Psoas muscle (tissue), 7 donors: ENCODE measurements at regions not wholly inside any gene's neighbourhood (a gene's known extent, or its start where the extent isn't known, plus 50 kb on each side); places are given as distances from the start of the nearest gene placed in this dataset.
"Not testable (repeated sequence)": the region's sequence is repeated elsewhere in the genome, so short reads cannot be mapped to it uniquely, and the experiment has no call there.

Experiments used
- ATAC-seq, 4 donors: fragments of 200-7000 bp; cut with Tn5 transposase; one replicate each; pipeline ENCODE4 v1.9.1; 2020; ENCODE audit warnings: moderate library complexity in 3 of 4, mild to moderate bottlenecking in 2 of 4
- DNase-seq, 2 donors: peaks; one replicate each; pipeline ENCODE4 v3.0.0-alpha.2; 2020
- H3K27ac ChIP-seq: fragments of 200-600 bp; one replicate; pipeline ENCODE4 v1.8.0; 2022
- H3K27me3 ChIP-seq, 3 donors: fragments of 200-600 bp in 1 of 3; one replicate each; pipeline versions ENCODE4 v1.6.1 to v1.8.0; 2013 to 2022; ENCODE audit warnings: low read length in 2 of 3, mild to moderate bottlenecking in 2 of 3, moderate library complexity in 1 of 3; ENCODE audit not compliant: insufficient read depth in 3 of 3
- H3K36me3 ChIP-seq, 2 donors: fragments of 200-600 bp in 1 of 2; one replicate each; pipeline versions ENCODE4 v1.6.1 to v1.8.0; 2013 to 2022; ENCODE audit warnings: low read depth in 1 of 2, mild to moderate bottlenecking in 1 of 2, moderate library complexity in 1 of 2; ENCODE audit not compliant: insufficient read depth in 1 of 2
- H3K4me1 ChIP-seq: fragments of 200-600 bp; one replicate; pipeline ENCODE4 v1.8.0; 2022
- H3K4me3 ChIP-seq: fragments of 200-600 bp; one replicate; pipeline ENCODE4 v1.8.0; 2022; ENCODE audit warnings: mild to moderate bottlenecking
- H3K9me3 ChIP-seq: fragments of 200-600 bp; one replicate; pipeline ENCODE4 v1.8.0; 2022
- CTCF ChIP-seq: fragments of 200-600 bp; IDR thresholded peaks from one replicate; pipeline ENCODE4 v1.8.0; 2022; ENCODE audit warnings: antibody characterized with exemption
- WGBS, 3 donors: extraction: QIAGEN DNeasy Blood & Tissue Kit; methylation state at CpG; one replicate each; pipeline versions ENCODE4 v1.1.6 to v1.1.7; 2013; 5-methylcytosine and 5-hydroxymethylcytosine counted together
- intact Hi-C, 2 donors: fragments of 100-400 bp; cut with DNase I; formaldehyde crosslinking; loops; one replicate each; pipeline versions ENCODE4 v1.11.0 to v1.14.2; 2022
- donor health status: healthy with polysubstance abuse.
- donor health status: DM: no; HTN: no; CAD: no; lungs with moderate emphysema.
- donor health status: Bipolar disorder and iron deficiency.
- donor health status: healthy.
- donor health status: DM: yes; HTN: yes; CAD: no.
- donor health status: DM: no; HTN: no; CAD: no.
- donor health status: DM: yes; HTN: yes; CAD: no.

GRCh38 chr17:22171631-22172030 lies 479.3 kb downstream of the KCNJ18 start:
- Histone ChIP-seq H3K27me3 (no peaks in the 10 kb centered on the region), H3K27ac (no peak overlapping the region), H3K9me3 (no peaks in the 10 kb centered on the region), H3K4me1 (no peaks in the 10 kb centered on the region), H3K4me3 (no peak overlapping the region), H3K36me3 (no peaks in the 10 kb centered on the region)
- TF ChIP-seq CTCF, result no peak
- 33 to 40% (median 40%) methylated on average over 7 of the region's 7 CpGs for WGBS, 3 donors
- intact Hi-C loops, result no loop called here
- ATAC-seq (no peak), DNase-seq (no peak)

- no peaks in the 10 kb centered on the region for H3K9me3 ChIP-seq
- H3K4me1 ChIP-seq, result no peaks in the 10 kb centered on the region
- ATAC-seq (no peak), DNase-seq (no peak)
- TF ChIP-seq CTCF, result no peak
- no peak overlapping the region for H3K27ac ChIP-seq
- no peaks in the 10 kb centered on the region for H3K27me3 ChIP-seq
- WGBS, 3 donors, result 56 to 64% (median 60%) methylated on average over 2 of the region's 2 CpGs
- intact Hi-C loops, result no loop called here
- no peaks in the 10 kb centered on the region for H3K36me3 ChIP-seq
- H3K4me3 ChIP-seq, result no peak overlapping the region
Observed at GRCh38 chr17:22193113-22193512, 500.8 kb downstream of the KCNJ18 start.

DNA sequence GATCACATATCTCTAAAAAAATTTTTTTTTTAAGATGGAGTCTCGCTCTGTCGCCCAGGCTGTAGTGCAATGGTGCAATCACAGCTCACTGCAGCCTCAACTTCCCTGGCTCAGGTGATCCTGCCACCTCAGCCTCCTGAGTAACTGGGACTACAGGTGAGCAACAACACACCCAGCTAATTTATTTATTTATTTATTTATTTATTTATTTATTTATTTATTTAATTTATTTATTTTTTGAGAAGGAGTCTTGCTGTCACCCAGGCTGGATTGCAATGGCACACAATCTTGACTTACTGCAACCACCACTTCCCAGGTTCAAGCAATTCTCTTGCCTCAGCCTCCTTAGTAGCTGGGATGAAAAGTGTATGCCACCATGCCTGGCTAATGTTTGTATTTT lies 507.9 kb downstream of the KCNJ18 start:
- H3K9me3 ChIP-seq, DNase-seq, H3K4me3 ChIP-seq, H3K36me3 ChIP-seq, H3K27me3 ChIP-seq, ATAC-seq, H3K27ac ChIP-seq, H3K4me1 ChIP-seq: not testable (repeated sequence)
- intact Hi-C loops, result loop anchor here in 1 of 2 donors (10.0 kb wide), 1 partner anchor 905 kb away; no protein-coding TSS in a partner anchor
- 28 to 63% (median 61%) methylated on average over 2 of the region's 2 CpGs for WGBS, 3 donors

DNA sequence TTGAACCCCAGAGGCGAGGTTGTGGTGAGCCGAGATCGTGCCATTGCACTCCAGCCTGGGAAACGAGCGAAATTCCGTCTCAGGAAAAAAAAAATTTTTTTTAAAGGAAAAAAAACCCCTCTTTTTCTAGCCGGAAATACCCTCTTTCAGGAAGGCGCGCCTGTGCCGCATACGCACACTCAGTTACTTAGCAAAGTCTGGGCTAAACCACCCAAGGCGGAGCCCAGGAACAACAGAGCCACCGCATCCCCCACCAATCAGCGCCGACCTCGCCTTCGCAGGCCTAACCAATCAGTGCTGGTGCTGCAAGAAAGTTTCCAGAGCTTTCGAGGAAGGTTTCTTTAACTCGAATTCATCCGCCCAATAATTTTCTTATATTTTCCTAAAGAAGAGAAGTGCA lies 510.4 kb downstream of the KCNJ18 start:
- no peaks in the 10 kb centered on the region for H3K36me3 ChIP-seq
- no peak overlapping the region for H3K4me3 ChIP-seq
- DNase-seq (no peak), ATAC-seq (no peak)
- TF ChIP-seq CTCF, result no peak
- no peaks in the 10 kb centered on the region for H3K27me3 ChIP-seq
- H3K27ac ChIP-seq, result no peak overlapping the region
- H3K9me3 ChIP-seq, result peaks cover 5% of the 10 kb centered on the region
- 92 to 93% (median 92%) methylated on average over 20 of the region's 20 CpGs for WGBS, 3 donors
- no peaks in the 10 kb centered on the region for H3K4me1 ChIP-seq
- intact Hi-C loops, result loop anchor here in 1 of 2 donors (10.0 kb wide), 1 partner anchor 908 kb away; no protein-coding TSS in a partner anchor

DNA sequence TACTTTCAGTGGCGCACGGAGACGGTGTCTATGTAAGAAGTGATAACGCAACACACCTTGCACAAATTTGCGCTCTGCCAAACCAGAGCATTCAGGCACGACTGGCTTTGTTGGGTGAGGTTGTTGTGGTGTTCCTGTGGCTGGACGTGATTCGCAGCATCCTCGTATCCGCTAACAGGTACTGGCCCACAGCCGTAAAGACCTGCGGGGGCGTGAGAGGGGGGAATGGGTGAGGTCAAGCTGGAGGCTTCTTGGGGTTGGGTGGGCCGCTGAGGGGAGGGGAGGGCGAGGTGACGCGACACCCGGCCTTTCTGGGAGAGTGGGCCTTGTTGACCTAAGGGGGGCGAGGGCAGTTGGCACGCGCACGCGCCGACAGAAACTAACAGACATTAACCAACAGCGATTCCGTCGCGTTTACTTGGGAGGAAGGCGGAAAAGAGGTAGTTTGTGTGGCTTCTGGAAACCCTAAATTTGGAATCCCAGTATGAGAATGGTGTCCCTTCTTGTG lies 510.9 kb downstream of the KCNJ18 start:
- ATAC-seq (no peak), DNase-seq (no peak)
- TF ChIP-seq CTCF, result no peak
- no peak overlapping the region for H3K27ac ChIP-seq
- no peaks in the 10 kb centered on the region for H3K27me3 ChIP-seq
- 92 to 93% (median 92%) methylated on average over 29 of the region's 29 CpGs for WGBS, 3 donors
- H3K9me3 ChIP-seq, result peaks cover 5% of the 10 kb centered on the region
- H3K36me3 ChIP-seq, result no peaks in the 10 kb centered on the region
- no peak overlapping the region for H3K4me3 ChIP-seq
- no peaks in the 10 kb centered on the region for H3K4me1 ChIP-seq
- intact Hi-C loops, result loop anchor here in 1 of 2 donors (10.0 kb wide), 1 partner anchor 908 kb away; no protein-coding TSS in a partner anchor

DNA sequence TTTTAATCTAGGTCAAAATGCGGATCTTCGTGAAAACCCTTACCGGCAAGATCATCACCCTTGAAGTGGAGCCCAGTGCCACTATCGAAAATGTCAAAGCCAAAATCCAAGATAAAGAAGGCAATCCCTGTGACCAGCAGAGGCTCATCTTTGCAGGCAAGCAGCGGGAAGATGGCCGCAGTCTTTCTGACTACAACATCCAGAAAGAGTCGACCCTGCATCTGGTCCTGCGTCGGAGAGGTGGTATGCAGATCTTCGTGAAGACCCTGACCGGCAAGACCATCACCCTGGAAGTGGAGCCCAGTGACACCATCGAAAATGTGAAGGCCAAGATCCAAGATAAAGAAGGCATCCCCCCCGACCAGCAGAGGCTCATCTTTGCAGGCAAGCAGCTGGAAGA lies 511.8 kb downstream of the KCNJ18 start:
- not testable (repeated sequence) for H3K4me3 ChIP-seq, ATAC-seq, DNase-seq, H3K36me3 ChIP-seq, H3K27me3 ChIP-seq, H3K4me1 ChIP-seq, H3K27ac ChIP-seq, H3K9me3 ChIP-seq
- intact Hi-C loops, result loop anchor here in 1 of 2 donors (10.0 kb wide), 1 partner anchor 909 kb away; no protein-coding TSS in a partner anchor
- 79 to 82% (median 82%) methylated on average over 13 of the region's 13 CpGs for WGBS, 3 donors

- 82 to 90% (median 84%) methylated on average over 12 of the region's 12 CpGs for WGBS, 3 donors
- not testable (repeated sequence) for H3K27me3 ChIP-seq, DNase-seq, H3K27ac ChIP-seq, H3K4me3 ChIP-seq, H3K4me1 ChIP-seq, H3K36me3 ChIP-seq, ATAC-seq, H3K9me3 ChIP-seq
- intact Hi-C loops, result loop anchor here in 1 of 2 donors (10.0 kb wide), 1 partner anchor 65 kb away; no protein-coding TSS in a partner anchor
Observed at GRCh38 chr17:22210212-22210611, 517.9 kb downstream of the KCNJ18 start.

GRCh38 chr17:22213169-22213568 lies 520.8 kb downstream of the KCNJ18 start:
- not testable (repeated sequence) for H3K27me3 ChIP-seq, H3K9me3 ChIP-seq, H3K27ac ChIP-seq, H3K4me3 ChIP-seq, H3K4me1 ChIP-seq, ATAC-seq, H3K36me3 ChIP-seq, DNase-seq
- intact Hi-C loops, result loop anchor here in 1 of 2 donors (10.0 kb wide), 1 partner anchor 62 kb away; no protein-coding TSS in a partner anchor
- 71 to 74% (median 73%) methylated on average over 4 of the region's 4 CpGs for WGBS, 3 donors
